LoVo (cell line): ENCODE measurements at regions not wholly inside any gene's neighbourhood (a gene's known extent, or its start where the extent isn't known, plus 50 kb on each side); places are given as distances from the start of the nearest gene placed in this dataset.
"Not testable (repeated sequence)": the region's sequence is repeated elsewhere in the genome, so short reads cannot be mapped to it uniquely, and the experiment has no call there.

Experiments
- DNase-seq: peaks from one replicate; pipeline ENCODE4 v3.0.0-alpha.2; 2016; ENCODE audit warnings: low spot score

DNA sequence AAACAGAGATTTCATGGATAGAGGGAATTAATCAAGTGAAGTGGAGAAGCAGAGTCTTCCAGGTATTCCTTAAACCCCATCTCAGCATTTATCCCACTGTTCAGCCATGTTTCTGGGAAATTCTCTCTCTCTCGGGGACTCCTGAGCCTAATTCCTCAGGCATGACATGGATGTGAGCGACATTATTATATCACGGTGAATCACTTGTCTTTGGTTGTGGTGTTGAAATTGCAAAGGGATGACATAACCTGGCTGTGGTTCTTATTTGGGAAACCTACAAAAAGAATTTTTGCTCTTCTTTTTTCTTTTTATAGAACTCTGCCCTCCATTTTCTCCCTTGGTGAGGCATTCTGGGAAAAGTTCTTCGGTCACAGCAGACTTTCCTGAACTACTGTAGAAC is 457.9 kb upstream of the PTGER4 start:
- no peak for DNase-seq

DNA sequence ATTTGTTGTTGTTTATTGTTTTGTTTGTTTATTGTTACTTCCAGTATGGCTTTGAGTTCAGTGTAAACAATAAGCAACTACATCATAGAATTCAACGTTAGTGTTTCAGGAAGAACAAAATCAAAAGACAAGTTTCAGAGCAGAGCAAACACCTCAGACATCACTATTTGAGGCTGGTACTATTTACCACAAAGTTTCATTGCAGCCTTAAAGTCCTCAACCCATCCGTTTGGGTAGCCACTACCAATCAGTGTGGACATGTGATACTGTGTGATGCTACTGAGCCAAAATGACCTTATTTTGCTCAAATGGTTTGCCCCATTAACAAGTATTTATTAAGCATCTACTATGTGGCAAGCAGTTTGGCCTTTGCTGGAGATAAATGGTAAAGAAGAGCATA is 458.5 kb upstream of the PTGER4 start:
- DNase-seq, result no peak

DNA sequence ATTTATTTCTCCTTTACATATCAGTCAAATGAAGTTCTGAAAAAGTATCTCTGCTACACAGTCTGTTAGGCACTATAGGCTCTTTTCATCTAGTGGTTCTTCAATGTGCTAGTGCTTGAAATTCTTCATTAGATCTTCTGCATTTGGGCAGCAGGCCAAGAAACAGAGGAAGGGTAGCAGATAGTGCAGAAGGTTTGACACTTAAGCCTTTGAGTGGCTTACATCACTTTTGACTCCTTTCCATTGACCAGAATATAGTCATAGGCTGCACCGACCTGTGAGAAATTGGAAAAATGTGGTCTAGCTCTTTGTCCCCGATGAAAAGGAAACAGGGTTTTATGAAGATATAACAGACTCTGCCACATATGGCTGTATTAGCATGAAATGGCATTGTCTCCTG is 459.5 kb upstream of the PTGER4 start:
- DNase-seq, result no peak

DNA sequence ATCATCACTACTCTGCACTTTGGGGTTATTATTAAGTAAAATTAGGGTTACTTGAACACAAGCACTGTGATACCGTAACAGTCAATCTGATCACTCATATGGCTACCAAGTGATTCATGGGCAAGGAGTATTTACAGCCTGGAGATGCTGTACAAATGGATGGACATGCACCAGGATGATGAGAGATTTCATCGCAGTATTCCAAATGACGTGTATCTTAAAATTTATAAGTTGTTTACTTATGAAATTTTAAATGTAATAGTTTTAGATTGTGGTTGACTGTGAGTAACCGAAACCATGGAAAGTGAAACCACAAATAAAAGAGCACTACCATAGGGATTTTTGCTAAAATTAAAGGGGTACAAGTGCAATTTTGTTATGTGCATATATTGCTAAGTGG is 462.2 kb upstream of the PTGER4 start:
- DNase-seq, result no peak

DNA sequence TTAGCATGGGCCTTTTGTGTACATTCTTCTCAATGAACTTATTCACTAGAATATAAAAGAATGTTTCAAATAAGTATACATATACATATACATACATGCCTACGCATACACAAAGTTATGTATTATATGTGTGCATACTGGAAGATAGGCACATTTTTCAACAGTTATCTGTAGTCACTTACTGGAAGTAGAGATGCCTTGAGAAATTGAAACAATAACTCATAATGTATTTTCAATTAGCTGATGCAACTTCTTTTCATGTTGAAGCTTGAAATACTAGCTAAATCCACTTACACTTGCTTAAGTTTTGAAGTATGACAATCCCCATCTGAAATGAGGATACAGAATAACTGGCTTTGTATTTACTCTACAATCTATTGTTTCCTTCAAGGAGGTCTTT is 469.0 kb upstream of the PTGER4 start:
- DNase-seq, result no peak

DNA sequence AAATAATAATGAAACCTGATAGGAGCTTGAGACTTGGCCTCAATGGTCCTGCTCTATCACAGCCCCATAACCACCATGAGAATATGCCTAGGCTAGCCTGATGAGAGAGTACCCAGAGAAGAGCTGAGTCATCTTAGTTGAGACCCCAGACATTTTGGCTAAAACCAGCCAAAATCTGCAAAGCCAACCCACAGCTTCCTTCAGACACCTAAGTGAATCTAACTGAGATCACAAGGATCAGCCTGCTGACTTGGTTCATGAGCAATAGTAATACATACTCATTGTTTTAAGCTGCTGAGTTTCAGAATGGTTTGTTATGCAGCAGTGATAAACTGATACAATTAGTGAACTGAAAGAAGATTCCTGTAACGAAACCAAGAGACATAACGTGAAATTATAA is 473.7 kb upstream of the PTGER4 start:
- no peak for DNase-seq

DNA sequence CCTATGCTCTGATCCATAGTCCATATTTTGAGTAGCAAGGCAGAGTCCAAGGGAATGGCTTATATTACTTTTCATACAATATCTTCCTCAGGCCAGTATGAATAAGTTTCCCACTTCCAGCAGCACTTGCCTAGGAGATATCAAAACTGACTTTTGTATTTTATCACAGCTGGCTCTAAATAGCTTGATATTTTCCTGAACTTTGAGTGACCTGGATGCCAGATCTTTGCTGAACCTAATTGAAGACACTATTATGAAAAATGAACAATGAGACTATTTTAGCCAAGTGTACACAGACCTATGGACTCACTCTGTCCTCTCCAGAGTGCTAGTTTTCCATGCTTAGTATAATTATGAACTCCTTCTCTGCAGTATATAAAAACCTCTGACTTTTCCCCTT is 475.6 kb upstream of the PTGER4 start:
- no peak for DNase-seq

DNA sequence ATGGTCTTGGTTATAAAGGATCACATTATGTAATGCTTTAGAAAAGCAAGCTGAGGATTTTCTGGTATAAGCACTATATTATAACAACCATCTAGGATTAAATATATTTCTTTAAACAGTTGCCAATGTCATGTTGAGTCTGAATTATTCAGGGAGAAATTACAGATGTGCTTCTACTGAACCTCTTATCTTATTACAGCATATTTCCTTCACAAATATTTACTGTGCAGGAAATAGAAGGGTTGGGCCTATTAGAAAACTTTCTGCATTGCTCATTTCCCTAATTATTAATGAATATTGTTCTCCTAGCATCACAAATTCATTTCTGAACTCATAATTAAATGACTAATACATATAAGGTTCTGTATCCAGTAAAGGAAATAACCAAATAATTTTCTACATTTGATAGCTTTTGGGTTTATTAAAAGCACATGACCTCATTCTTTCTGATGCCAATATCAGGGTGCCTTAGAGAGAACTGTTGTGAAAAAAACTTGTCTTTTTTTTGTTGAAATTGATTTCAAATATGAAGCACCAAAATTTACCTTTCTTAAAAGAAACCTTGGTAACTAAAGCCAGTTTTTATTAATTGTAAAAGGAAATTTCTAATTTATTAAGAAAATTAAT is 476.8 kb upstream of the PTGER4 start:
- no peak for DNase-seq

DNA sequence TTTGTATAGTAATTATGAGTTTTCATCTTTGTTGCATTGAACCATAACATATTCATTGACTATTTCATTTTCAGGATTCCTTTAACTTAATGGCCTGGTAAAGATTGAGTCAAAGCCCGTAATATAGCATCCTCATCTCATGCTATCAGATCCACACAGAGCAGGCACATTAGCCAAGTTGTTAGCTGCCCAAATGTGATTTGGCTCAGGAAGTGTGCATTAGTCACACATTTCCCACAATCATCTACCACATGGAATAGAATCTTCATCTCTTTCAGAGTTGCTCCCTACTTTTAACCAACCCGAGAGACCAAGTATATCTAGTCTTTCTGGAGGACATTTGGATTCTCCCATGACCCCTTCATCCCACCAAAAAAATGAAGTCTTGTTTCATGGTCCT is 481.0 kb upstream of the PTGER4 start:
- DNase-seq, result no peak

DNA sequence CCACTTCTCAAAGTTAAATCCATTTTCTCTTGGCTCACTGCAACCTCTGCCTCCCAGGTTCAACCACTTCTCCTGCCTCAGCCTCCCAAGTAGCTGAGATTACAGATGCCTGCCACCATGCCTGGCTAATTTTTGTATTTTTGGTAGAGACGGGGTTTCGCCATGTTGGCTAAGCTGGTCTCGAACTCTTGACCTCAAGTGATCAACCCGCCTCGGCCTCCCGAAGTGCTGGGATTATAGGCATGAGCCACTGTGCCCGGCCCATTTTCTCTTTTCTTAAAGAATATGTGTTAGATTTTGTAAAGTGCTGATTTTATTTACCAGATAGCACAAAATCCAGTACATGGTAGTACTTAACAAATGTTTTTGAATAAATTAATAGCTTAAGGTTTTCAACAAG is 484.1 kb upstream of the PTGER4 start:
- DNase-seq, result not testable (repeated sequence)

DNA sequence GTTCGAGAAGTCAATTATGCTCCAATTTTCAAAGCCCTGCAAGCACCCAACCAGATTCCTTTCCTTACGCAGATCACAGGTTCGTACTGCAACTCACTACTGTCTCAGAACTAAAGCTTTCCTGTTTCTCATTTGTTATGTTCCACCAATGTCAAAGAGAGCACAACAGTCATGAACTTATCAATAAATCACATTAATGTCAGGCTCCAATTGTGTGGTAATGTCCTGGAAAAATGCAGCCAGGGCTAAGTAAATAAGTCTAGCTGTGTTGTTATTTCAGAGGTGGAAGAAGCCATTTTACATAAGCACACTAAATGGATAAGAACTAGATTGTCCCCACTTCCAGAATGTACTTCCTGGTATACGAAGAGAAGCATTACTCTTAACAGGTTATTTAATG is 488.6 kb upstream of the PTGER4 start:
- DNase-seq, result no peak

DNA sequence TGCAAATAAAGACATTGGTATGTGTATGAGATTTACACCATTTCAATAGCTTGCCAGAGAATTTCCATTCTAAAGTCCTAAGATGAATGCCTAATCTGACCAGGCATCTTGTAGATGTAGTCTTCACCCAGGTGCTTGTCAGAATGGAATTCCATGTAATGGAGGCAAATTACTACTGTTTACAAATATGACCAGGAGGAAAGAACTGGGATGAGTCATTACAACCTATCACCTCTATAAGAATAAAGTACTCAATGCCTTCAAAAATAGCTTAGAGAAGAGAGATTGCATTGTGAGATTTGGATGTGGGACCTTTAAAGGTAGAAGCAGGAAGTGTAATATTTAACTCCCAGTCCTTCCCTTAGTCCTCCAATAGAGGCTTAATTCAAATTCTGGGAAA is 507.0 kb upstream of the PTGER4 start:
- DNase-seq, result peak; percentile 34

DNA sequence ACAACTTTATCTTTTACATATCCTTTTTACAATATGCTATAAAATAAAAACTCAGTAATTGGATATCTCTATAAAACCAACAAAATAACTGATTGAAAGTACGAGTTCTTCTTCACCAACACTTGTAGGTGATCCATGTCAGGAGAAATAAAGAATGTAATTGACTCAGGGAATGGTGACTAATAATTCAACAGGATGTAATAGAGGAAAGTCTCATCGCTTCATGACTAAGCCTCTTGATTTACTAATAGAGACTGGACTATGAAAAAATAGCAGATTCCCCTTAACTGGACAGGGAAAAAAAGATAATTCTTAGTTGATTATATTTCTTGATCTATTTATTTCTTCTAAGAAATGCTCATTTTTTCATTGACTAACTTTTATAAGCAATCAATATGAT is 507.7 kb upstream of the PTGER4 start:
- DNase-seq, result no peak

DNA sequence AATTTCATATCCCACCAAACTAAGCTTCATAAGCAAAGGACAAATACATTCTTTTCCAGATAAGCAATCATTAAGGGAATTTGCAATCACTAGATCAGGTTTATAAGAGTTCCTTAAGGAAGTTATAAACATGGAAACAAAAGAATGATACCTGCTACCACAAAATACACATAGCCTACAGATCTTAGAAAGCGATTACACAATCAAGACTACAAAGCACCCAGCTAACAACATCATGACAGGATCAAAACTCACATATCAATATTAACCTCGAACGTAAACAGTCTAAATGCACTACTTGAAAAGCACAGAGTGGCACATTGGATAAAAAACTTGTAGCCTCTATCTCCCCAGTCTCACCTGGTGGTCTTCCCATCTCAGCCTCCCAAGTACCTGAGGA is 512.4 kb upstream of the PTGER4 start:
- DNase-seq, result no peak

DNA sequence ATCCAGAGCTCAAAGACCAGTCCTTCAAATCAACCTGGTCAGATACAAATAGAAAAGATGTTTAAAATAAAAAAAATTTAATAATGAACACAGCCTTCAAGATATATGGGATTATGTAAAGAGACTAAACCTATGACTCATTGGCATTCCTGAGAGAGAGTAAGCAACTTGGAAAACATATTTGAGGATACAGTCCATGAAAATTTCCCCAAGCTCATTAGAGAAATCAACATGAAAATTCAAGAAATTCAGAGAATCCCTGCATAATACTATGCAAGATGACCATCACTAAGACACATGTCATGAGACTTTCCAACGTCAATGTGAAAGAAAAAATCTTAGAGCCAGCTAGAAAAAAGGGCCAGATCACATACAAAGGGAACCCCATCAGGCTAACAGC is 512.9 kb upstream of the PTGER4 start:
- no peak for DNase-seq

DNA sequence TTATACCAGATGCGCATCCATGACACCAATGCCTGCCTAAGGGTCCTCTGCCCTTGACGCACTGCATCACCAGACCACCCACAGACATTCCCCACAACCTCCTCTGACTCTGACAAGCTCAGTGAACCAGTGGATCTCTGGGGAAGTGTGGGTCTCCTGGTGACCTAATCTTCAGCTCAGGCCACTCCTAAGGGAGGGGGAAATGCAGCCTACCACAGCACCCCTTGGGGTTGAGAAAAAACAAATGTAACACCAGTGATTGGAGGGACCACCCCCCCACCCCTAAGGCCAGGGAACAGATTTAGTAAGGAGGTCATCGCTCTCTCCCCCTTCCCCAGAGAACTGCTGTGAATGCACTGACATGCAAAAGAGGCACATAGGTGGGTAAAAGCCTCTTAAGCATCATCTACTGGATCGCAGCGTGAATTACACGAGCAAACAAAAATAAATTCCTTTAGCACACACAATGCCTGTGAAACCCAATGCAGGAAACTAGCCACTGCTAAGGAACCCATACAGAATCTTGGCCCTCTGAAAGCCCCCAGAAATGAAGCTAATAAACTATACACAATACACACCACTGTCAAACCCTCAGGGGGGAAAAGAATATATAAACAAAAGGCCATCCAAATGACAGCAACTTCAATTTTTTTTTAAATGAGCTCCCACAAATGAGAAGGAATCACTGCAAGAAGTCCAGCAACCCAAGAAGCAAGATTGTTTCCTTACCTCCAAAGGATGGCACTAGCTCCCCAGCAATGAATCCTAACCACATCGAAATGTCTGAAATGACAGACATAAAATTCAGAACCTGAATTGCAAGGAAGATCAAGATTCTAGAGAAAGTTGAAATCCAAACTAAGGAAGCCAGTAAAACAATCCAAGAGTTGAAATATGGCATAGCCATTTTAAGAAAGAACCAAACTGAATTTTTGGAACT is 513.7 kb upstream of the PTGER4 start:
- DNase-seq, result no peak

DNA sequence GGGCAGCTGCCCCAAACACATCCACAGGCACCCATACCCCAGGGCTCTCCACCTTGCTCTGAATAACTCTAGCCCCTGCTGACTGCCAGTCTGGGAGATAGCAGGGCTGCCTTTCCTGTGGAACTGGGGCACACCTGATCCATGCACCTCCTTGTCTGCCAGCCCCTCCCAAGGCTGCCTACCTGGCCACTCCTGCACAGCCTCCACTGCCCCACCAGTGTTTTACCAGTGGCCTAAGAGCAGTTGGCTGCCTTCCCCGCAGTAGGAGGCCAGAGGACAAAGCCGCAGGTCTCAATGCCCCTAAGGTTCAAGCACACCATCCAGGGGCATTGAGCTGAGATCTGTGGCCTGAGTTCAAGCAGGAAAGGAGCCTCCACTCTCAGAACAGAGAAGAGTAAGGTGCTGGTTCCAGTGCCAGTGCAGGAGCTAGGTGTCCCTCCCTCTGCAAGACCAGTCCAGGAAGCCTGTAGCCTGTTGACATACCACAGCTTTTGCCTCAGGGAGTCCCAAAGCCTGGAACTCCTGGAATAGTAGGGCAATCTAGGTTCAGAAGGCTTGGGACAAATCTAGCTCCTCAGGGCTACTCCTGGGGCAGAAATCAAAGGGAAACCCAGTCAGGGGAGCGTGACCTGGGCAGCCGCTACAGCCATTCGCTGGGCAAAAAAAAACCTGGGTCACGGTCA is 514.5 kb upstream of the PTGER4 start:
- DNase-seq, result no peak

DNA sequence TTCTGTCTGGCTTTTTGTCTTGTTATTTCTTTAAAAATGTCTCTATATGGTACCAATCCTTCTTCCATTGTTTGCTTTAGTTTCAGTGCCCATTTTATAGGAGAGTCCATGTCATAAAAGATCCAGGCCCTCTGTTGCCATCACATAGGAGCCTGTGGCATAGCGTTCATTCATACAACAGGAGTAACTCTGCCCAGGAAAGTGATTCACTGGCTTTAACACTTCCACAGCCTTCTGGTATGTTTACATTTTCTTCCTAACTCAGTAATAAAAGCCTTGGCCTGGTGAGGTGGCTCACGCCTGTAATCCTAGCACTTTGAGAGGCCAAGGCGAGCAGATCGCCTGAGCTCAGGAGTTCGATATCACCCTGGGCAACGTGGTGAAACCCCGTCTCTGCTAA is 519.3 kb upstream of the PTGER4 start:
- no peak for DNase-seq

DNA sequence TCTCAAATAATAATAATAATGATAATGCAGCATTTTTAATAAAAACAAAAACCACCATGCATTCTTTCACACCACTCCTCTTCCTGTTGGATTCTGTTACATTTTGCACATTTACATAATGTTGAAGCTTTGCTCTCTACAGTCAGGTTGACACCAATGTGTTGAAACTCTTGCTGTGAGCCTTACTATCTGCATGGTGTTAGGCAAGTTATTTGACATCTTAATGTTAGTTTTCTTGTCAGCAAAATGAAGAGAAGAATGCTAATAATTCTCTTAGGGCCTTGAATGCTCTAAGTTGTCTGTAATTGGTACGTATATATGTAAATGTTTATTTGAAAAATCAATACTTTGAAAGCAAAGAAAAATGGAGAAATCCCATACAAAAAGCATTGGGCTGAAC is 525.5 kb upstream of the PTGER4 start:
- DNase-seq, result no peak

DNA sequence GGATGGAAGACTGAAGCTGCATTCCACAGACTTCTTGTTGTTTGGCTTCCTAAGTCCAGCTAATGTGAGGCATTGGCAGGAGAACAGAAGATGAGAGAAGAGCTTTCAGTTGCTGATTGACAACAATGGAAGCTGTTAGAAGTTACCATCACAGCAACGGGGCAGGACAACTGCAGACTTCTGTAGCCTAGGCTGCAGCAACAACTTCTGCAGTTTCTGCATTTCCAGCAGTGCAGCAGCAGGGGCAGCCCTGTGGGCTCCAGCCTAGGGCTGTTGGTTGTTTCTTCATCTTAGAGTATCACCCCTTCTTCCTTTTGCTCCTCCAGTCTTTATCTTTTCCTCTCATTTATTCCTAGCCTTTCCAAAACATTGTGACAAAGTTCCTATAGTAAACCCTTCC is 528.8 kb upstream of the PTGER4 start:
- DNase-seq, result no peak

DNA sequence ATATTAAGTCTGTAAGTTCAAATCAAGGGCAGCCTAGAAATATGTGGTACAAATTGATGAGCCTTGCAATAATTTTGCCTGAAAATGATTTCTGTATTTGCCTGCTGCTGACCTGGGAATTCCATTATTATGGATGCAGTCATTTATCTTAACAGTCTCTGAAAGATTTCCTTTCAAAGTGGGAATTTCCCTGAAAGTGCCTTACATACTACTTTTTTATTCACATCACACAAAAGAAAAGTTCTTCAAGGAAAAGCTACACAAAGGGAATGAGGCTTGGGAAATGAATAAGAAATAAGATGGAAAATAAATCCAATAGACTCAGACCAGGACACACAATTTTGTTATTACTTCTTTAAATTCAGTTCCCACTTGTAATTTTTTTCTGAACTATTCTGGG is 537.8 kb upstream of the PTGER4 start:
- DNase-seq, result no peak

DNA sequence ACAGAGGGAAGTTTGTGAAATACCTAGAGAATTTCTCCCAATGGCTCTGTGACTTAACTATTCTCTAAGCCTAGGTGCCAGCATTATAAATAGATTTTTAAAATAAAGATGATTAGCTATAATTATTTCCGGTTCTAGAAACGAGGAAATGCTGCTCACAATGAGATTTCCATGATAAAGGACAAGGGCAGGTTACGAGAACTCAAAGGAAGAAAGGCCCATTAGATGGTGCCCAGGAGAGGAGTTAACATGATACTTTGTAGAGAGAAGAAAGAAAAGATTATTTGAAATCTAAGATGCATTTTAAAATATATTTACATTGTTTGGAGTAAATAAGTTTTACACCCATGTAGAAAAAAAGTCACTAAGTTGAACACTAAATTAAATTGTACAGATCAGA is 538.3 kb upstream of the PTGER4 start:
- no peak for DNase-seq

DNA sequence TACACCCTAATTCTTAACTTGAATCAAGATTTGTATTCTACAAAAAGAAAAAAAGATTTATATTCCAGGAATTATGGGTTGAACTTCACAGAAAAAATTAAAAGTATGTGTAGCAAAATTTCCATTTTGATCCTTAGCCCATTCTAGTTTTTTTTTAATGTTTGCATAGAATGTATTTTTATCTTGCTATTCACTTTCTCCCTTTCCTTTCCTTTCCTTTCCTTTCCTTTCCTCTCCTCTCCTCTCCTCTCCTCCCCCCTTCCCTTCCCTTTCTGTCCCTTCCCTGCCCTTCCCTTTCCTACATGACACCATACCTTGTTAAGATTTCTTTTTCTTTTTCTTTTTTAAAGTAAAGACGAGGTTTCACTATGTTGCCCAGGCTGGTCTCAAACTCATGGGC is 542.5 kb upstream of the PTGER4 start:
- no peak for DNase-seq
